ENCODE measurements at regions not wholly inside any gene's neighbourhood (a gene's known extent, or its start where the extent isn't known, plus 50 kb on each side); places are given as distances from the start of the nearest gene placed in this dataset.

- TF ChIP-seq EZH2 (IDR thresholded peaks at IDR 0.05; ENCODE audit: insufficient read depth, low read length) = no peak
- TF ChIP-seq CTCF (IDR thresholded peaks at IDR 0.05; ENCODE audit: insufficient read depth, low read depth, low read length) = no peak
- Histone ChIP-seq H3K9me3 (ENCODE audit: insufficient read depth, low read depth, low read length) (no peaks in the 10 kb centered on the region), H3K4me3 (ENCODE audit: insufficient read depth, low read depth, low read length) (no peak overlapping the region), H4K20me1 (ENCODE audit: insufficient read depth, low read length) (no peaks in the 10 kb centered on the region), H3K36me3 (ENCODE audit: insufficient read depth, low read length) (no peaks in the 10 kb centered on the region), H3K4me1 (ENCODE audit: insufficient read depth, low read length) (no peaks in the 10 kb centered on the region), H3K9ac (ENCODE audit: low read length) (no peak overlapping the region), H3K27ac (ENCODE audit: low read depth, low read length) (no peak overlapping the region), H3K4me2 (ENCODE audit: low read length) (no peak overlapping the region), H2AFZ (ENCODE audit: low read depth, low read length) (no peak overlapping the region), H3K27me3 (ENCODE audit: insufficient read depth, low read length) (no peaks in the 10 kb centered on the region), H3K79me2 (ENCODE audit: insufficient read depth, low read length) (no peaks in the 10 kb centered on the region)
- Mint-ChIP-seq H3K4me3 (ENCODE audit: unreplicated experiment) (no peak overlapping the region), H3K36me3 (ENCODE audit: low read depth, unreplicated experiment) (no peaks in the 10 kb centered on the region), H3K4me1 (ENCODE audit: low read depth, unreplicated experiment) (no peaks in the 10 kb centered on the region), H3K27ac (ENCODE audit: unreplicated experiment) (no peak overlapping the region), H3K27me3 (ENCODE audit: low read depth, unreplicated experiment) (no peaks in the 10 kb centered on the region), H3K9me3 (ENCODE audit: unreplicated experiment) (no peaks in the 10 kb centered on the region)
- FAIRE-seq = no peak
- DNase-seq (ENCODE audit: low read depth) = no peak
Measured at GRCh38 chr3:147987549-147987948, 578.4 kb downstream of the ZIC1 start.

GRCh38 chr3:147989344-147989743 lies 580.2 kb downstream of the ZIC1 start:
- no peaks in the 10 kb centered on the region for H3K9me3 ChIP-seq (ENCODE audit: insufficient read depth, low read depth, low read length)
- TF ChIP-seq CTCF (IDR thresholded peaks at IDR 0.05; ENCODE audit: insufficient read depth, low read depth, low read length) = no peak
- no peak for TF ChIP-seq EZH2 (IDR thresholded peaks at IDR 0.05; ENCODE audit: insufficient read depth, low read length)
- Mint-ChIP-seq H3K9me3 (ENCODE audit: unreplicated experiment) (no peaks in the 10 kb centered on the region), H3K27me3 (ENCODE audit: low read depth, unreplicated experiment) (no peaks in the 10 kb centered on the region), H3K36me3 (ENCODE audit: low read depth, unreplicated experiment) (no peaks in the 10 kb centered on the region), H3K4me3 (ENCODE audit: unreplicated experiment) (no peak overlapping the region), H3K27ac (ENCODE audit: unreplicated experiment) (no peak overlapping the region), H3K4me1 (ENCODE audit: low read depth, unreplicated experiment) (no peaks in the 10 kb centered on the region)
- H2AFZ ChIP-seq (ENCODE audit: low read depth, low read length) = no peak overlapping the region
- no peak overlapping the region for H3K4me2 ChIP-seq (ENCODE audit: low read length)
- H3K4me3 ChIP-seq (ENCODE audit: insufficient read depth, low read depth, low read length) = no peak overlapping the region
- H3K79me2 ChIP-seq (ENCODE audit: insufficient read depth, low read length) = no peaks in the 10 kb centered on the region
- FAIRE-seq (no peak), DNase-seq (ENCODE audit: low read depth) (no peak)
- no peaks in the 10 kb centered on the region for H3K27me3 ChIP-seq (ENCODE audit: insufficient read depth, low read length)
- H3K9ac ChIP-seq (ENCODE audit: low read length) = no peak overlapping the region
- H3K27ac ChIP-seq (ENCODE audit: low read depth, low read length) = no peak overlapping the region
- H3K36me3 ChIP-seq (ENCODE audit: insufficient read depth, low read length) = no peaks in the 10 kb centered on the region
- no peaks in the 10 kb centered on the region for H4K20me1 ChIP-seq (ENCODE audit: insufficient read depth, low read length)
- H3K4me1 ChIP-seq (ENCODE audit: insufficient read depth, low read length) = no peaks in the 10 kb centered on the region

GRCh38 chr3:148002705-148003205 lies 593.6 kb downstream of the ZIC1 start:
- TF ChIP-seq CTCF (IDR thresholded peaks at IDR 0.05; ENCODE audit: insufficient read depth, low read depth, low read length) = no peak
- no peak for TF ChIP-seq EZH2 (IDR thresholded peaks at IDR 0.05; ENCODE audit: insufficient read depth, low read length)
- no peaks in the 10 kb centered on the region for H3K27me3 ChIP-seq (ENCODE audit: insufficient read depth, low read length)
- peaks cover 11% of the 10 kb centered on the region for H3K4me1 Mint-ChIP-seq (ENCODE audit: low read depth, unreplicated experiment)
- no peaks in the 10 kb centered on the region for H3K9me3 Mint-ChIP-seq (ENCODE audit: unreplicated experiment)
- H3K4me3 ChIP-seq (ENCODE audit: insufficient read depth, low read depth, low read length) = no peak overlapping the region
- no peaks in the 10 kb centered on the region for H3K36me3 Mint-ChIP-seq (ENCODE audit: low read depth, unreplicated experiment)
- FAIRE-seq (no peak), DNase-seq (ENCODE audit: low read depth) (no peak)
- no peaks in the 10 kb centered on the region for H4K20me1 ChIP-seq (ENCODE audit: insufficient read depth, low read length)
- H3K27me3 Mint-ChIP-seq (ENCODE audit: low read depth, unreplicated experiment) = no peaks in the 10 kb centered on the region
- no peaks in the 10 kb centered on the region for H3K9me3 ChIP-seq (ENCODE audit: insufficient read depth, low read depth, low read length)
- H3K79me2 ChIP-seq (ENCODE audit: insufficient read depth, low read length) = no peaks in the 10 kb centered on the region
- H3K27ac Mint-ChIP-seq (ENCODE audit: unreplicated experiment) = no peak overlapping the region
- H3K9ac ChIP-seq (ENCODE audit: low read length) = no peak overlapping the region
- H3K27ac ChIP-seq (ENCODE audit: low read depth, low read length) = no peak overlapping the region
- no peak overlapping the region for H2AFZ ChIP-seq (ENCODE audit: low read depth, low read length)
- H3K36me3 ChIP-seq (ENCODE audit: insufficient read depth, low read length) = no peaks in the 10 kb centered on the region
- H3K4me3 Mint-ChIP-seq (ENCODE audit: unreplicated experiment) = no peak overlapping the region
- no peak overlapping the region for H3K4me2 ChIP-seq (ENCODE audit: low read length)
- H3K4me1 ChIP-seq (ENCODE audit: insufficient read depth, low read length) = no peaks in the 10 kb centered on the region
